ENCODE measurements at regions not wholly inside any gene's neighbourhood (a gene's known extent, or its start where the extent isn't known, plus 50 kb on each side); places are given as distances from the start of the nearest gene placed in this dataset.

DNA sequence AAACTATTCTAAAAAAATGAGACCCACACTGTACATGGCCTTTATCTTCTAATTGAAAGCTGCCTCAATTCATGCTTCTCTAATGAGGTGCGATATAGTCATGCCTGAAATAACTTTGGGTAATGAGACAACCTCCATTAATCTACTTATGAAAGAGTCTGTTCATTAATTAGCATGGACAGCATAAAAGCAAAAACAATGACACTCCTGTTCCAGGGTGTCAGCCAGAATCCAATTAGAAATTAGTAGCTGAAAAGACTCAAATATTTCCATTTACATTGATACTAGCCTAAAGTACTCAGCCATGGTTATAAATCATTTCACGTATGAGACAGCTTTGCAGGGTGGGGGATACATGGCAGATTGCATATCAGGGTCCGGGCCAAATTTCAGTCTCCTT is 288.7 kb downstream of the AKAIN1 start:
- Histone ChIP-seq H3K4me3 (no peak overlapping the region), H3K27ac (no peak overlapping the region), H3K36me3 (no peaks in the 10 kb centered on the region), H3K4me1 (no peaks in the 10 kb centered on the region), H3K27me3 (no peaks in the 10 kb centered on the region), H3K9me3 (no peaks in the 10 kb centered on the region)
- intact Hi-C loops (cut with DNase I), result no loop called here
- no peak for ATAC-seq
- DNase-seq, result no peak
- TF ChIP-seq, protein P1, sequence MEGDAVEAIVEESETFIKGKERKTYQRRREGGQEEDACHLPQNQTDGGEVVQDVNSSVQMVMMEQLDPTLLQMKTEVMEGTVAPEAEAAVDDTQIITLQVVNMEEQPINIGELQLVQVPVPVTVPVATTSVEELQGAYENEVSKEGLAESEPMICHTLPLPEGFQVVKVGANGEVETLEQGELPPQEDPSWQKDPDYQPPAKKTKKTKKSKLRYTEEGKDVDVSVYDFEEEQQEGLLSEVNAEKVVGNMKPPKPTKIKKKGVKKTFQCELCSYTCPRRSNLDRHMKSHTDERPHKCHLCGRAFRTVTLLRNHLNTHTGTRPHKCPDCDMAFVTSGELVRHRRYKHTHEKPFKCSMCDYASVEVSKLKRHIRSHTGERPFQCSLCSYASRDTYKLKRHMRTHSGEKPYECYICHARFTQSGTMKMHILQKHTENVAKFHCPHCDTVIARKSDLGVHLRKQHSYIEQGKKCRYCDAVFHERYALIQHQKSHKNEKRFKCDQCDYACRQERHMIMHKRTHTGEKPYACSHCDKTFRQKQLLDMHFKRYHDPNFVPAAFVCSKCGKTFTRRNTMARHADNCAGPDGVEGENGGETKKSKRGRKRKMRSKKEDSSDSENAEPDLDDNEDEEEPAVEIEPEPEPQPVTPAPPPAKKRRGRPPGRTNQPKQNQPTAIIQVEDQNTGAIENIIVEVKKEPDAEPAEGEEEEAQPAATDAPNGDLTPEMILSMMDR (IDR thresholded peaks at IDR 0.05), result no peak

GRCh38 chr18:4906856-4907255 is 290.2 kb downstream of the AKAIN1 start:
- ATAC-seq (no peak), DNase-seq (no peak)
- no peak overlapping the region for H3K27ac ChIP-seq
- H3K27me3 ChIP-seq, result no peaks in the 10 kb centered on the region
- H3K9me3 ChIP-seq, result no peaks in the 10 kb centered on the region
- no peaks in the 10 kb centered on the region for H3K36me3 ChIP-seq
- H3K4me3 ChIP-seq, result no peak overlapping the region
- TF ChIP-seq, protein P1 (IDR thresholded peaks at IDR 0.05), result no peak
- no peaks in the 10 kb centered on the region for H3K4me1 ChIP-seq
- intact Hi-C loops (cut with DNase I), result no loop called here

GRCh38 chr18:4888251-4889040 is 308.6 kb downstream of the AKAIN1 start:
- Histone ChIP-seq H3K27ac (no peak overlapping the region), H3K27me3 (no peaks in the 10 kb centered on the region), H3K9me3 (peaks cover 4% of the 10 kb centered on the region), H3K4me1 (no peaks in the 10 kb centered on the region), H3K36me3 (no peaks in the 10 kb centered on the region), H3K4me3 (no peak overlapping the region)
- intact Hi-C loops (cut with DNase I), result no loop called here
- DNase-seq, result no peak
- ATAC-seq, result no peak
- TF ChIP-seq, protein P1 (IDR thresholded peaks at IDR 0.05), result no peak

DNA sequence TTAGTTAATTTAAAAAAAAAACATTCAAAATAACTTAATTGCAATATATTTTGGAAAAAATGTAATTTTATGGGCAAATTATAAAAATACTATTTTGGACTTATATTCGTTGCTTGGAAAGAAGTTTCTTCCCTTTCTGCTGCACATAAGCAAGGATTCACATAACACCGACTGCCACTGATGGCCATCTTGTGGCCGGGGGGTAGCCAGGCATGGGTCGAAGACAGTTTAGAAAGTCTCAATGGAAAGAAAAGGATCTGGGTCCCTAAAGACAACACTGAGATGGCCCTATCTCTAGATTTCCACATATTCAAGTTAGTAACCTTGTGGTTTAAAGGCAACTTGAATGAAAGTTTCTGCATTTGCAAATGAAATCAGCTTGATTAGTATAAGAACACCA is 318.6 kb downstream of the AKAIN1 start:
- Histone ChIP-seq H3K4me1 (no peaks in the 10 kb centered on the region), H3K9me3 (no peaks in the 10 kb centered on the region), H3K27me3 (no peaks in the 10 kb centered on the region), H3K27ac (no peak overlapping the region), H3K36me3 (no peaks in the 10 kb centered on the region), H3K4me3 (no peak overlapping the region)
- TF ChIP-seq, protein P1 (IDR thresholded peaks at IDR 0.05), result no peak
- intact Hi-C loops (cut with DNase I), result no loop called here
- no peak for ATAC-seq
- no peak for DNase-seq

GRCh38 chr18:4871197-4871596 is 325.9 kb downstream of the AKAIN1 start:
- intact Hi-C loops (cut with DNase I), result no loop called here
- H3K27me3 ChIP-seq, result no peaks in the 10 kb centered on the region
- no peak for DNase-seq

More at GRCh38 chr18:4871197-4871596, 325.9 kb downstream of the AKAIN1 start:
- Histone ChIP-seq H3K9me3 (peaks cover 3% of the 10 kb centered on the region), H3K4me3 (no peak overlapping the region), H3K36me3 (no peaks in the 10 kb centered on the region), H3K27ac (no peak overlapping the region), H3K4me1 (no peaks in the 10 kb centered on the region)
- TF ChIP-seq, protein P1 (IDR thresholded peaks at IDR 0.05), result no peak
- ATAC-seq, result no peak
